ENCODE measurements at regions not wholly inside any gene's neighbourhood (a gene's known extent, or its start where the extent isn't known, plus 50 kb on each side); places are given as distances from the start of the nearest gene placed in this dataset.

- DNase-seq: no peak
Measured at GRCh38 chr14:97215263-97215969, 418.2 kb downstream of the VRK1 start.

DNA sequence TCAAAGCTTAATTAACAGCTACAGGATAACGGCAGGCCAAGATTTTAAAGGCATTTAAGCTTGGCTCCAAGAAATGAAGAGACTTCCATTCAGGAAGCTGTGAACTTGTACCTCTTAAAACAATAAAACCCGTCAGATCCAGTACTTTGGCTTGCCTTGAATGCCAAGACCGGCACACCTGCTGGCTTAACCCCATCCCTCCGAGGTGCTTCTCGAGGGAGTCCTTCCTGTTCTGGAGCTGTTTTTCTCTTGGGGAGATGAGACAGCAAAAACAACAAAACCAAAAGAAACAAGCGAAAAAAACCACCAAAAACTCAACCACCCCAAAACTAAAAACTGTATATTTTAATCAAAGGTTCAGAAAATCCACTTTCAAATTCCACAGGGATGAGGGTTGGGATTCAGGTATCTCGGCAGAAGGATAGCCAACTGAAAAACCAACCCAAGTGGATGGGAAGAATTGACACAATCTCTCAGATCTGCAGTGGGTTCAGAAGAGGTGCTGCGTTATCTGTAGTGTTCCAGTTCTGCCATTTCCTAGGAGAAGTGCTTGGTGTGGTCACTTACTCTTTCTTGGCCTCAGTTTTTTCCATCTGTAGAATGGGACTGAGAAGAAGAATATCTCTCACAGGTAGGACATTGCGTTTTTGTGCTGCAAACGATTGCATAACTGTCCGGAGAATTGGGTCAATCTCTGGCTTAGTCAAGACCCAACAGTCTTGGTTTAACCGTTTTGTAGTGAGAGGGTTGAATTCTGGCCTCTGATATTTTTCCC is 420.1 kb downstream of the VRK1 start:
- DNase-seq: no peak

DNA sequence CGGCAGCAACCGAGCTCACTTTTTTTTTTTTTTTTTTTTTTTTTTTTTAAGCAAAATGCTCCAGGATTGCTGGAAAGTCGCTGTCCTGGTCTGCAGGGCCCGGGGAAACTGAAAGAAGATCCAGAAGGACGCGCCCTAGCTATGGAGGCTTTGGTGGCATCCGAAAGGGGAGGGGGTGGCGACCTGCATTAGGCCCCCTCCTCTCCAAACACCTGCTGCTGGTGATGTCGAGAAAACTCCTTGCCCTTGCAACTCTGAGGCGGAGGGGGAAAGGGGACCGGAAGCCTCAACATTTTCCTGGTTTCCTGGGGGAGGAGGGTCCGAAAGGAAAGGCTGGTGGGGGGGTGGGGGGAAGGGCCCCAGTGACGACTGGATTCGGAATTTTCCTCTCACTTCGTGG is 421.1 kb downstream of the VRK1 start:
- no peak for DNase-seq

DNA sequence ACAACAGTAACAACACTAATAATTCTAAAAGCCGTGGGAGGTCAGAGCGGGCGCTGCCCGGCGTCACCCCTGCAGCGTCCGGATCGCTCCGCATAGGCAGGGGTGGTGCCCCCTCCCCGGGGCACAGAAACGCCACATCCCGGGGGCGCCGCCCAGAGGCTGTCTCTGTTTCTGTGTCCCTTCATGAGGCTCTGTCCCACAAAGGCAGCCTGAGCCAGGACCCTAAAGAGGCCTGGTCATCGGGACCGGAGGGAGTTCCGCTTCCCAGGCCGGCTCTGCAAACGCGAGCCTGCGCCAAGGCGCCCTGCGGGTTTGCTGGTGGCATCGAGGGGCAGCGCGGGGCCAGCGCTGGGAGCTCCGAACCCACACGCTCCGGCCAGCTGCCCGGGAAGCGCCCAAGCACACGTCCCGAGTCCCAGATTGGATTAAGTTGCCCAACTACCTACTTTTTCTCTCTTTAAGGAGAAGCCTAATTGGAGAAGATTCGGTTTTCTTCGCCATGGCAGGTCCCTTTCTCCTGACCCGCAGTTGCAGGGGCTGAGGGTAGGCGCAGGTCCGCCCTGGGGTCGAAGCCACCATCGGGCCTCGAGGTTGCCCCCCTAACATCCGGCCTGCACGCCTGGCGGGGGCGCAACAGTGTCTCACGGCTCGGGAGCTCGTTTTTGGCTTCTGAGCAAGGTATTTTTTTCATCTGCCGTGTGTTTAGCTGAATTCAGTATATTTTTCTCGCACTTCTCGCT is 421.7 kb downstream of the VRK1 start:
- DNase-seq: no peak

GRCh38 chr14:97219431-97220017 is 422.3 kb downstream of the VRK1 start:
- no peak for DNase-seq

DNA sequence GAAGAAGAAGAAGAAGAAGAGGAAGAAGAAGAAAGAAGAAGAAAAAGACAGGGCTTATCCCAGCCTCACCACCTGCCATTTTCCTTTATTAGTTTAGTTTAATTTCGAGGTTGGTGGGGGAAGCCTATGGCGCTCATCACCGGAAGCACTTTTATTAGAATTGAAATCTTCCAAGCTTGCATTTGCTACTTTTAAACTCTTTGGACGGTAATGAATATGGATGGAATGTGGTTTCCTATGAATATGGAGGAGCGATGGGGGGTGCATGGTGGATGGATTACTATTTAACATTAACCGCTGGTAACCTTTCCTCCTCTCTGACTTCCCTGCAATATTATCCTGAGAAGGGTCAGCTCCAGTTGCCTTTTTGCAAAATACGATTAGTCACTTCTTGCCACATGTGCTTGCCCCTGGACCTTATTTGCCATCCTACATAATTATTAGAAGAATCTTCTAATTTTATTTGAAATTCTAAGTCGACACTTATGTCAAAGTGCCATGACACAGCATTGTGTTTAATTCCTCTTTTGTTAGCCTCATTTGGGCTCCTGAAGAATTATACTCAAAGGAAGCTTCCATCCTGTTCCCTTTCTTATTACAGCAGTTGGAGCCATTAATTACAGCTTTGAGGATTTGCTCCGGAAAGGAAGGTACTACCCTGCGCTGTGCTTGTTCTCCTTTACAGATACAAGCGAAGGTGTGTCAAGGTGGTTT is 424.5 kb downstream of the VRK1 start:
- DNase-seq: no peak

- no peak for DNase-seq
Measured at GRCh38 chr14:97224016-97224415, 426.8 kb downstream of the VRK1 start.

DNA sequence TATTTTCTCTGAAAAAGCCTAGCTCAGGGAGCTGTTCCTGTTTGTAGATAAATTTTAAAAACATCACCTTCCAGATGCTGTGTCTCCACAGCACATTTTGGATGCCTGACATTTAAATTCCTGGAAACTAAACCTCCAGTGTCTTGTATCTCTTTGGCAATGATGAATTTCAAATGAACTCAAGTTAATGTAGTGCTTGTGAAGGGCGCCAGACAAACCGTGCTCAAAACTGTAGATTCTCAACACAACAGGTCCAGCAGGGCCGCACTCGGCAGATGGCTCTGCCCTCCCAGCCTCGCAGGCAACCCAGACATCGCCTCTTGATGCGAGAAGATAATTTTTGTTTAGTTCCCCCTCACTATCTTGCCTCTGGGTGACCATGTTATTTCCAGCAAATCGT is 432.9 kb downstream of the VRK1 start:
- no peak for DNase-seq

- no peak for DNase-seq
Measured at GRCh38 chr14:97233319-97233985, 436.3 kb downstream of the VRK1 start.

GRCh38 chr14:97246648-97247047 is 449.5 kb downstream of the VRK1 start:
- no peak for DNase-seq

GRCh38 chr14:97248973-97249372 is 451.8 kb downstream of the VRK1 start:
- DNase-seq: no peak

DNA sequence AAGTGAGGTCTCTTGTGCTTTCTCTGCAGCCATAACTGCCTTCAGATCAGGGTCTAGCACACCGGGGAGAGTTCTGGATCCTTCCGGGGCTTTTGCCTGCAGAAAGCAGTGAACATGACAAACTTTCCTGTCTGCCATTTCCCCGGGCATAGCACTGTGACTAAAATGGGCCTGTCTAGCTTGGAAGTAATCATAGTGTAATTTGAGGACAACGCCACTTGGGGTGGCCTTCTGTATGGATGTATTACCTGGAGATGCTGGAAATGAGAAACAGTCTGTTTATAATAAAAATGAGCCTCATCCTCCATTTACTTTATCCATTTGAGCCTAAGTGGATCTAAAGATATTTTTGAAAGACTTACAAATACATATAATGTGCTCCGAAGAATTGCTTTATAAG is 453.7 kb downstream of the VRK1 start:
- DNase-seq: no peak

GRCh38 chr14:97251491-97252155 is 454.4 kb downstream of the VRK1 start:
- no peak for DNase-seq

GRCh38 chr14:97253756-97254155 is 456.6 kb downstream of the VRK1 start:
- no peak for DNase-seq

DNA sequence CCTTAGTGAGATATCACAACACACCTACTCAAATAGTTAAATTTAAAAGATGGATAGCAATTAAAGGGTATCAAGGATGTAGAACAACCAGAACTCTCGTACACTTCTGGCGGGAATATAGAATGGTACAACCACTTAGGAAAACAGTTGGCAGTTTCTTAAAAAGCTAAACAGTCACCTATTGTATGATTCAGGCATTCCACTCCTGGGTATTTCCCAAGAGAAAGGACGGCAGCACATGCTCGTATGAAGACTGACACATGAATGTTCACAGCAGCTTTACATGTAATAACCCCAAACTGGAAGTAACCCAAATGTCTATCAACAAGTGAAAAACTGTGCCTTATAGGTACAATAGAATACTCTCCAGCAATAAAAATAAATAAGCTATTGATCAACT is 465.2 kb downstream of the VRK1 start:
- no peak for DNase-seq

GRCh38 chr14:97264516-97265230 is 467.5 kb downstream of the VRK1 start:
- no peak for DNase-seq

DNA sequence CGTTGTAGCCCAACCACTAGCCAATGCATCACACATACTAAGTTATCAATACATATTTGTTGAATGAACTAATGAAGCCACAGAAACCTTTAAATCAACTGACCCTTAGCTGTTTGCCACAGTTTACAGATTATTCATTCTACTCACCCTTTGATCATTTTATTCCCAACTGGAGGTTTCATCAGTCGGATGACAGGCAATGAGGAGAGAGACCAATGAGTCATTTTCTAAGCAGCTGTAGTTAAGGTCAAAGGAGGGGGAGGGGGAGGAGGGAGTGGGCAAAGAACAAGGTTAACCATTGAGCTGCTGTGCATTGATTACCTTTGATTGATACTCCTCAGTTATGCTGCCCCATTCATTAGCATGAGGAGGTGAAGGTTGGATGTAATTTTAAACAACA is 469.5 kb downstream of the VRK1 start:
- DNase-seq: no peak

GRCh38 chr14:97267509-97267908 is 470.3 kb downstream of the VRK1 start:
- no peak for DNase-seq

- DNase-seq: no peak
Measured at GRCh38 chr14:97268097-97268496, 470.9 kb downstream of the VRK1 start.

DNA sequence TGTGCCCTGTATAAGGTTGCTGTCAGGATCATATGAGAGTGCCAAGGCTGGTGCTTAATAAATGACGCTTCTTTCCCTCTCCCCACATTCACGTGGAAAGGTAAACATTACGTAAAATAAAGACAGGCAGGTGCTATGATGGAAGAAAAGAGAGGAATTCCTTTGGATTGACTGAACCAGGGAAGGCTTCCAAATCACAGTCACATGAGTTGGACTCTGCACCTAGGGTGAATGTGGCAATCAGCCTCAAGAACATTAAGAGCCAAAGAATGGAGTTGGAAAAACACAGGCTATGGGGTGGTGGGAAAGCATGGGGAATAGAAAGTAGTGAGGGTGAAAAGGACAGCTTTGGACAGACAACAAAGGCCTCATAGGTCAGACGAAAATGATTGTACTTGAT is 473.1 kb downstream of the VRK1 start:
- no peak for DNase-seq

GRCh38 chr14:97271451-97271960 is 474.3 kb downstream of the VRK1 start:
- DNase-seq: no peak
